GM13976 (cell line): ENCODE measurements at regions not wholly inside any gene's neighbourhood (a gene's known extent, or its start where the extent isn't known, plus 50 kb on each side); places are given as distances from the start of the nearest gene placed in this dataset.
A peak's percentile ranks its signal among the peaks of the same experiment; 100 is the strongest.

Source experiments
- DNase-seq: peaks from one replicate; pipeline ENCODE4 v3.0.0; 2012; ENCODE audit warnings: low spot score
- CTCF ChIP-seq: IDR thresholded peaks from 2 replicates; pipeline ENCODE4 v1.5.1; 2012; ENCODE audit warnings: borderline replicate concordance, mild to moderate bottlenecking; ENCODE audit not compliant: insufficient read depth; ENCODE audit errors: extremely low read depth, missing control alignments, control extremely low read depth
- in situ Hi-C: fragments of 300-500 bp; cut with MboI; formaldehyde crosslinking; loops from one replicate; pipeline ENCODE4 v1.12.0; 2022; ENCODE audit warnings: low sequenced_read_pairs, mixed read lengths, inconsistent platforms; ENCODE audit not compliant: unreplicated experiment

- peak; percentile 23 for DNase-seq
- no peak for TF ChIP-seq CTCF
- in situ Hi-C loops, result no loop called here
Observed at GRCh38 chr2:240250150-240250984, 109.9 kb upstream of the OTOS start.

GRCh38 chr2:240250985-240251847 is 110.8 kb upstream of the OTOS start:
- TF ChIP-seq CTCF, result no peak
- in situ Hi-C loops, result no loop called here
- DNase-seq, result peak; percentile 72

DNA sequence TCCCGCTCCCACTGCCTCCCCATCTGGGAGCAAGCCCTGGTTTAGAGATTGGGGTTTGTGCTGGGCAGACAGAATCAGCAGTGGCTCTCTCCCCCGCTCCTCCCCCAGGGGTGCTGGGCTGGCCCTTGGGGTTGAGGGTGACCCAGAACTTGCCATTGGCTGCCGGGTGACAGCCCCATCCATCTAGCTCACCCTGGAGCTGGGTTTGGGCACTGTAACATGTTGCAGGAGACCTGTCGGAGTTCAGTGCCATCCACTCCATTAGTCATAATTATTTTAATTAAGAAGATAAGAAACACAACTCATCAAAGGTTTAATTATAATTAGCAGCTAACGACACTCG is 111.4 kb upstream of the OTOS start:
- DNase-seq, result peak; percentile 26
- in situ Hi-C loops, result no loop called here
- no peak for TF ChIP-seq CTCF

DNA sequence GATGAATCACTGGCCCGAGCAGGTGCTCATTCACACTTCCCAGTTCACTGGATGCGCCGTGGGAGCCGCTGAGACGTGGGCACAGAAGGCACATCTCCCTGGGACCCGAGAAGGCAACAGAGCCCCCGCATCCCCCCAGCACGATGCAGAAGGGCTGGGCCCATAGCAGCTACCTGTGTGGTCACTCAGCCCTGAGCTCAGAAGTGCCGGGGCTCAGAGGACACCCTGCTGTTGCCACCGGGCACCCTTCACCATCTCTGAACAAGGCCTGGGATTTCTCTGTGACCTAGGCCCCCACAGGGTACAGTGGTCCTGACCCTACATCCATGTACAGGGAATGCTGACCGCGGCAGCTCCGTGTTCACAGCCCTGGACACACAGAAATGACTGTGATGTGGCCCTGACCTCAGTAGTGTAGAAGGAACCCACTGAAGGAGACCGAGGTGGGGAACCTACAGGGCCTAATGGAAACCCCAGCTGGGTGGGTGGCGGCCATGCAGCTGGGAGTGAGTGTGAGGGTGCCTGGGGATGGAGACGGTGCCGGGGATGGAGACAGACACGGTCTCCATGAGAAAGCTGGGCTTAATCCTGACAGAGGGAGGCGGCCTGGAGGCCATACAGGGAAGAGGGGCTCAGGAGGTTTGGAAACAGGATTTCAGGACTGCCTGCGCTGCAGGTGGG is 111.9 kb upstream of the OTOS start:
- DNase-seq, result no peak
- in situ Hi-C loops, result no loop called here
- TF ChIP-seq CTCF, result no peak

DNA sequence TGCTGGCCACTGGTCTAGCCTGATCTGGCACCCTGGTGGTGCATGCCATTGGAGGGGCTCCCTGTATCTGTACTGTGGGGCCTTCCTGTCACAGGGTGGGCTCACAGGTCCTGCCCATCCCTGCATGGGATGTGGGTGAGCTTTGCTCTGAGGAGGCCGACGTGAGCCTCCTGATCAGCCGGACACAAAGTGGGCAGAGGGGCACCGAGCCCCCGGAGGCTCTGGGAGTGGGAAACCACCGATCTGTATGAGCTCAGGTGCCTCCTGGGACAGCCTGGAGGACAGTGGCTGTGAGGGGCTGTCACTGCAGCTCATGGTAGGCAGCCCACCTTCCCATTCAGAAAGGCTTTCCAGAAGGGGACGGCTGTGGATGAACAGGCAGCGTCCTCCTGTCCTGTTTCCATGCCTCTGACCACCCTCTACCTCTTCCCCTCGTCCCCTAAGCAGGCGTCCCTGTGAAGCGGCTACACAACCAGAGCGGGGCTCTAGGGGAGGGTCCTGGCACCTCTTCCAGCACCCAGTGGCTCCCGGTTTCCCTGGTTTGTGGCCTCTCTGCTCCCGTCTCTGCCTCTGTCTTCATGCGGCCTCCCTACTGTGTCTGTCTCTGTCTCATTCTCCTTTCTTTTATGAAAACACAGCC is 112.5 kb upstream of the OTOS start:
- TF ChIP-seq CTCF, result no peak
- DNase-seq, result no peak
- in situ Hi-C loops, result no loop called here

- no peak for TF ChIP-seq CTCF
- no peak for DNase-seq
- in situ Hi-C loops, result no loop called here
Observed at GRCh38 chr2:240253583-240254145, 113.2 kb upstream of the OTOS start.
